DOHH2 (cell line): ENCODE measurements at regions not wholly inside any gene's neighbourhood (a gene's known extent, or its start where the extent isn't known, plus 50 kb on each side); places are given as distances from the start of the nearest gene placed in this dataset.

Experiments
- EZH2phosphoT487 ChIP-seq: fragments of 200-600 bp; sonication (generic); IDR thresholded peaks from 2 replicates; pipeline ENCODE4 v1.6.1; 2017; ENCODE audit warnings: borderline replicate concordance, mild to moderate bottlenecking, antibody characterized with exemption, low read length, moderate library complexity, mixed read lengths
- TF ChIP-seq, protein P1 (sequence below): fragments of 200-600 bp; sonication (generic); IDR thresholded peaks from one replicate; pipeline ENCODE4 v1.5.1; 2014; ENCODE audit warnings: antibody characterized with exemption, mild to moderate bottlenecking, low read depth, low read length; ENCODE audit not compliant: poor library complexity, severe bottlenecking

DNA sequence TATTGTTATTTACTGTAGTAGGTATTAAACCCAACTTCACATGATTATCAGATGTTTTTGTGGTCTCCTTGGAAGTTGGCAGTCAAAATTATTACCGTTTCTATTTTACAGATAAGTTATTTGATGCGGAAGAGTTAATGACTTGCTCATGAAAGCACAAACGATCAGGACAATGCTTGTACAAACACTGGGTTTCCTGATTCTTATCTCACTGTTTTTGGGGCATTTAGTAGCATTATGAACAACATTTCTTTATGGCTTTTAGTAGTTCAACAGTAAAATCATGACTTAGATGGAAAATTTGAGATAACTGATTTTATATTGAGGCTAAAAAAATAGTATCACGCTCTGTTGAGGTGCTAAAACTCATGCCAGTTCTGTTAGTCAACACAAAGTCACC, 361.5 kb upstream of the MBL2 start:
- TF ChIP-seq, protein P1, sequence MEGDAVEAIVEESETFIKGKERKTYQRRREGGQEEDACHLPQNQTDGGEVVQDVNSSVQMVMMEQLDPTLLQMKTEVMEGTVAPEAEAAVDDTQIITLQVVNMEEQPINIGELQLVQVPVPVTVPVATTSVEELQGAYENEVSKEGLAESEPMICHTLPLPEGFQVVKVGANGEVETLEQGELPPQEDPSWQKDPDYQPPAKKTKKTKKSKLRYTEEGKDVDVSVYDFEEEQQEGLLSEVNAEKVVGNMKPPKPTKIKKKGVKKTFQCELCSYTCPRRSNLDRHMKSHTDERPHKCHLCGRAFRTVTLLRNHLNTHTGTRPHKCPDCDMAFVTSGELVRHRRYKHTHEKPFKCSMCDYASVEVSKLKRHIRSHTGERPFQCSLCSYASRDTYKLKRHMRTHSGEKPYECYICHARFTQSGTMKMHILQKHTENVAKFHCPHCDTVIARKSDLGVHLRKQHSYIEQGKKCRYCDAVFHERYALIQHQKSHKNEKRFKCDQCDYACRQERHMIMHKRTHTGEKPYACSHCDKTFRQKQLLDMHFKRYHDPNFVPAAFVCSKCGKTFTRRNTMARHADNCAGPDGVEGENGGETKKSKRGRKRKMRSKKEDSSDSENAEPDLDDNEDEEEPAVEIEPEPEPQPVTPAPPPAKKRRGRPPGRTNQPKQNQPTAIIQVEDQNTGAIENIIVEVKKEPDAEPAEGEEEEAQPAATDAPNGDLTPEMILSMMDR: no peak
- no peak for TF ChIP-seq EZH2phosphoT487
